ENCODE measurements at regions not wholly inside any gene's neighbourhood (a gene's known extent, or its start where the extent isn't known, plus 50 kb on each side); places are given as distances from the start of the nearest gene placed in this dataset.

DNA sequence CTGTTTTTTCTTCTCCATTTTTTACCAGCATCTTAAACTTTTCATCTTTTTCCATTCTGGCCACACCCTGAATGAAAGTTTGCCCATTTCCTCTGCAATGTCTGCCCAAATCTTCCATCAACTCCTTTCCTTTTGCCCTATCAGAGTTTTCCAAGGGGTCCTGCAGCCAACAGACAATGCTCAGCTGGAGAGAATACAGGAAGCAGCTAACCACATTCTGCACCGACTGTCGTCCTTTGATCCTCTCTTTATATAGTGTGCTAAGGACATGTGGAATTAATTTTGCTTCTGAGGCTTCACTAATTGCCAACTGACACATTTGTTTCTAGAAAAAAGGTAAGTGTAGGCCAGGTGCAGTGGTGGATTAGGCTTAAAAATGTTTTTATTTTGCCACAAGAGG, 50.5 kb upstream of the DLX2 start:
- H4K20me1 ChIP-seq (ENCODE audit: insufficient read depth, low read length), result no peaks in the 10 kb centered on the region
- H3K79me2 ChIP-seq (ENCODE audit: insufficient read depth, low read depth, low read length), result no peaks in the 10 kb centered on the region
- POLR2A ChIA-PET, result no interaction called here
- no peak overlapping the region for H3K4me2 ChIP-seq (ENCODE audit: low read length)
- BruUV-seq (replicated peaks), result no TSS peak
- TF ChIP-seq, protein P1, sequence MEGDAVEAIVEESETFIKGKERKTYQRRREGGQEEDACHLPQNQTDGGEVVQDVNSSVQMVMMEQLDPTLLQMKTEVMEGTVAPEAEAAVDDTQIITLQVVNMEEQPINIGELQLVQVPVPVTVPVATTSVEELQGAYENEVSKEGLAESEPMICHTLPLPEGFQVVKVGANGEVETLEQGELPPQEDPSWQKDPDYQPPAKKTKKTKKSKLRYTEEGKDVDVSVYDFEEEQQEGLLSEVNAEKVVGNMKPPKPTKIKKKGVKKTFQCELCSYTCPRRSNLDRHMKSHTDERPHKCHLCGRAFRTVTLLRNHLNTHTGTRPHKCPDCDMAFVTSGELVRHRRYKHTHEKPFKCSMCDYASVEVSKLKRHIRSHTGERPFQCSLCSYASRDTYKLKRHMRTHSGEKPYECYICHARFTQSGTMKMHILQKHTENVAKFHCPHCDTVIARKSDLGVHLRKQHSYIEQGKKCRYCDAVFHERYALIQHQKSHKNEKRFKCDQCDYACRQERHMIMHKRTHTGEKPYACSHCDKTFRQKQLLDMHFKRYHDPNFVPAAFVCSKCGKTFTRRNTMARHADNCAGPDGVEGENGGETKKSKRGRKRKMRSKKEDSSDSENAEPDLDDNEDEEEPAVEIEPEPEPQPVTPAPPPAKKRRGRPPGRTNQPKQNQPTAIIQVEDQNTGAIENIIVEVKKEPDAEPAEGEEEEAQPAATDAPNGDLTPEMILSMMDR (conservative IDR thresholded peaks at IDR 0.05; ENCODE audit: low read length), result no peak
- no peak for TF ChIP-seq EZH2phosphoT487 (IDR thresholded peaks at IDR 0.05; ENCODE audit: borderline replicate concordance, low read depth, low read length)
- no peak overlapping the region for H3K27ac ChIP-seq (ENCODE audit: low read depth, low read length, poor library complexity, severe bottlenecking)
- CTCF ChIA-PET (ENCODE audit: unreplicated experiment), result no interaction called here
- intact Hi-C loops (cut with micrococcal nuclease; ENCODE audit: unreplicated experiment), result no loop called here
- H3K4me1 ChIP-seq (ENCODE audit: insufficient read depth, low read length, poor library complexity, severe bottlenecking), result no peaks in the 10 kb centered on the region
- no peak for DNase-seq (ENCODE audit: low spot score)
- no peak overlapping the region for H2AFZ ChIP-seq (ENCODE audit: low read length)
- no peaks in the 10 kb centered on the region for H3K9me2 ChIP-seq (ENCODE audit: insufficient read depth, low read length)
- H3K4me3 ChIP-seq (ENCODE audit: low read depth, low read length, poor library complexity, severe bottlenecking), result no peak overlapping the region
- no peaks in the 10 kb centered on the region for H3K36me3 ChIP-seq (ENCODE audit: insufficient read depth, low read length)
- no peaks in the 10 kb centered on the region for H3K9me3 ChIP-seq (ENCODE audit: low read length)

DNA sequence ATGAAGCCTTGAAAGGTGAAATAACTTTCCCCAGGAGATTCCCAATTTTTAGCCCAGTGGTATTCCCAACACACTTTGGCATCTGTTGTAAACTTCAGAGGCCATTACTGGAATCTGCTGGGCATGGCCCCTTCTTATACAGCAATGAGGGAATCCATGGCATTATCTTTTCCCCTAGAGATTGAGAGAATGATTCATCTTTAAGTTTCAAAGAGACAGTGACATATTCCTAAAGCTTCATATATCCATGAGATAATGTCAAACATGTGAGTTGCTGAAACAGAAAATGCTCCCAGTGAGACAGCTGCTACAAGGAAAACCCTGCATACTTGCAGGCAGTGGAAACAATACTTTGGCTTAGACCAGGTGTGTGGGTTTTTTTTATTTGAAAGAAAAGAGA, 51.1 kb upstream of the DLX2 start:
- no peaks in the 10 kb centered on the region for H3K36me3 ChIP-seq (ENCODE audit: insufficient read depth, low read length)
- ChIA-PET POLR2A (no interaction called here), CTCF (ENCODE audit: unreplicated experiment) (no interaction called here)
- H2AFZ ChIP-seq (ENCODE audit: low read length), result no peak overlapping the region
- H3K4me2 ChIP-seq (ENCODE audit: low read length), result no peak overlapping the region
- H3K9me3 ChIP-seq (ENCODE audit: low read length), result no peaks in the 10 kb centered on the region
- H4K20me1 ChIP-seq (ENCODE audit: insufficient read depth, low read length), result no peaks in the 10 kb centered on the region
- DNase-seq (ENCODE audit: low spot score), result no peak
- H3K27ac ChIP-seq (ENCODE audit: low read depth, low read length, poor library complexity, severe bottlenecking), result no peak overlapping the region
- no TSS peak for BruUV-seq (replicated peaks)
- no peaks in the 10 kb centered on the region for H3K4me1 ChIP-seq (ENCODE audit: insufficient read depth, low read length, poor library complexity, severe bottlenecking)
- no peaks in the 10 kb centered on the region for H3K79me2 ChIP-seq (ENCODE audit: insufficient read depth, low read depth, low read length)
- no peaks in the 10 kb centered on the region for H3K9me2 ChIP-seq (ENCODE audit: insufficient read depth, low read length)
- TF ChIP-seq EZH2phosphoT487 (IDR thresholded peaks at IDR 0.05; ENCODE audit: borderline replicate concordance, low read depth, low read length), result no peak
- H3K4me3 ChIP-seq (ENCODE audit: low read depth, low read length, poor library complexity, severe bottlenecking), result no peak overlapping the region
- intact Hi-C loops (cut with micrococcal nuclease; ENCODE audit: unreplicated experiment), result no loop called here

DNA sequence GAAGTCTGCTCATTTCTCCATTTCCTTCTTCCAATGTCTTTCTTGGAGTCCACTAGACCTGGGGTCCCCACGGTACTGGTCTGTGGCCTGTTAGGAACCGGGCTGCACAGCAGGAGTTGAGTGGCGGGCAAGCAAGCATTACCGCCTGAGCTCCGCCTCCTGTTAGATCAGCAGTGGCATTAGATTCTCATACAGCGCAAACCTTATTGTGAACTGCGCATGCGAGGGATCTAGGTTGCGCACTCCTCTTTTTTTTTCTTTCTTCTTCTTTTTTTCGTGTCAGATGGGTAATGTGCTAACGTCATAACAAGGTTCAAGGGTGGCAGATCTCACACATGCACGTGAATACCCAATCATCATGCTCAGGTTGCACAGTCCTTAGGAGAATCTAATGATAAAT, 53.1 kb upstream of the DLX2 start:
- no peaks in the 10 kb centered on the region for H3K36me3 ChIP-seq (ENCODE audit: insufficient read depth, low read length)
- H3K27ac ChIP-seq (ENCODE audit: low read depth, low read length, poor library complexity, severe bottlenecking), result no peak overlapping the region
- no peaks in the 10 kb centered on the region for H3K9me3 ChIP-seq (ENCODE audit: low read length)
- BruUV-seq (replicated peaks), result no TSS peak
- no peaks in the 10 kb centered on the region for H3K79me2 ChIP-seq (ENCODE audit: insufficient read depth, low read depth, low read length)
- H4K20me1 ChIP-seq (ENCODE audit: insufficient read depth, low read length), result no peaks in the 10 kb centered on the region
- H3K9me2 ChIP-seq (ENCODE audit: insufficient read depth, low read length), result no peaks in the 10 kb centered on the region
- intact Hi-C loops (cut with micrococcal nuclease; ENCODE audit: unreplicated experiment), result no loop called here
- H2AFZ ChIP-seq (ENCODE audit: low read length), result no peak overlapping the region
- H3K4me1 ChIP-seq (ENCODE audit: insufficient read depth, low read length, poor library complexity, severe bottlenecking), result no peaks in the 10 kb centered on the region
- ChIA-PET CTCF (ENCODE audit: unreplicated experiment) (no interaction called here), POLR2A (no interaction called here)
- H3K4me3 ChIP-seq (ENCODE audit: low read depth, low read length, poor library complexity, severe bottlenecking), result no peak overlapping the region
- TF ChIP-seq, protein P1 (conservative IDR thresholded peaks at IDR 0.05; ENCODE audit: low read length), result no peak
- TF ChIP-seq EZH2phosphoT487 (IDR thresholded peaks at IDR 0.05; ENCODE audit: borderline replicate concordance, low read depth, low read length), result no peak
- H3K4me2 ChIP-seq (ENCODE audit: low read length), result no peak overlapping the region
- DNase-seq (ENCODE audit: low spot score), result no peak
